ENCODE measurements at regions not wholly inside any gene's neighbourhood (a gene's known extent, or its start where the extent isn't known, plus 50 kb on each side); places are given as distances from the start of the nearest gene placed in this dataset.
A peak's percentile ranks its signal among the peaks of the same experiment; 100 is the strongest.

GRCh38 chr3:144102421-144102820 is 130.8 kb downstream of the DIPK2A start:
- Histone ChIP-seq H3K36me3 (ENCODE audit: control insufficient read depth in 4 of 4, insufficient read depth in 3 of 4, low read depth in 1 of 4, low read length in 3 of 4) (no peaks in the 10 kb centered on the region), H3K4me1 (ENCODE audit: control insufficient read depth in 4 of 4, insufficient read depth in 4 of 4, low read length in 3 of 4) (peaks cover 3 to 21% (median 13%) of the 10 kb centered on the region in 4 donors), H3K9me3 (ENCODE audit: control insufficient read depth in 4 of 4, low read length in 3 of 4) (peaks cover 0 to 13% (median 10%) of the 10 kb centered on the region in 4 donors), H3K27ac (ENCODE audit: low read depth in 1 of 2, low read length in 2 of 2) (no peak overlapping the region), H3K27me3 (ENCODE audit: control insufficient read depth in 4 of 4, insufficient read depth in 4 of 4, low read length in 3 of 4) (no peaks in the 10 kb centered on the region), H3K4me3 (ENCODE audit: low read depth in 1 of 3, low read length in 3 of 3) (no peak overlapping the region), H3K9ac (ENCODE audit: low read depth in 1 of 2, low read length in 2 of 2) (no peak overlapping the region)
- DNase-seq (ENCODE audit: low spot score): no peak
- WGBS: 76% methylated on average over 1 of the region's 1 CpG
- no peak for TF ChIP-seq MAX (IDR thresholded peaks at IDR 0.05)
- TF ChIP-seq JUND (IDR thresholded peaks at IDR 0.05): no peak
- no peak for TF ChIP-seq TAF1 (conservative IDR thresholded peaks at IDR 0.05)
- TF ChIP-seq REST (IDR thresholded peaks at IDR 0.05): no peak
- no peak for TF ChIP-seq GABPA (IDR thresholded peaks at IDR 0.05 in 1 of 2, conservative IDR thresholded peaks at IDR 0.05 in 1 of 2)
- TF ChIP-seq CTCF (IDR thresholded peaks at IDR 0.05; ENCODE audit: low read depth, low read length, missing input control): no peak
- no peak for TF ChIP-seq HNF4A (conservative IDR thresholded peaks at IDR 0.05)
- no peak for TF ChIP-seq RAD21 (IDR thresholded peaks at IDR 0.05)
- no peak for TF ChIP-seq SP1 (IDR thresholded peaks at IDR 0.05)
- TF ChIP-seq ZBTB33 (IDR thresholded peaks at IDR 0.05): no peak
- TF ChIP-seq NR2F2 (IDR thresholded peaks at IDR 0.05): no peak
- no peak for TF ChIP-seq HNF4G (IDR thresholded peaks at IDR 0.05)

GRCh38 chr3:144104186-144104585 is 132.6 kb downstream of the DIPK2A start:
- no peak for DNase-seq (ENCODE audit: low spot score)
- 71% methylated on average over 3 of the region's 3 CpGs for WGBS

More at GRCh38 chr3:144104186-144104585, 132.6 kb downstream of the DIPK2A start:
- peak overlapping the region; percentile 13 to 84 for H3K27ac ChIP-seq (ENCODE audit: low read depth in 1 of 2, low read length in 2 of 2)
- peaks cover 0 to 10% (median 7%) of the 10 kb centered on the region in 4 donors for H3K9me3 ChIP-seq (ENCODE audit: control insufficient read depth in 4 of 4, low read length in 3 of 4)
- no peaks in the 10 kb centered on the region for H3K27me3 ChIP-seq (ENCODE audit: control insufficient read depth in 4 of 4, insufficient read depth in 4 of 4, low read length in 3 of 4)
- H3K36me3 ChIP-seq (ENCODE audit: control insufficient read depth in 4 of 4, insufficient read depth in 3 of 4, low read depth in 1 of 4, low read length in 3 of 4): no peaks in the 10 kb centered on the region
- no peak for TF ChIP-seq FOXA2 (IDR thresholded peaks at IDR 0.05)
- no peak for TF ChIP-seq GABPA (IDR thresholded peaks at IDR 0.05 in 1 of 2, conservative IDR thresholded peaks at IDR 0.05 in 1 of 2)
- TF ChIP-seq RXRA (IDR thresholded peaks at IDR 0.05): no peak
- TF ChIP-seq TAF1 (conservative IDR thresholded peaks at IDR 0.05): no peak
- TF ChIP-seq JUND (IDR thresholded peaks at IDR 0.05): no peak
- TF ChIP-seq FOXA1 (IDR thresholded peaks at IDR 0.05): no peak
- TF ChIP-seq HNF4G (IDR thresholded peaks at IDR 0.05): no peak
- no peak for TF ChIP-seq EGR1 (IDR thresholded peaks at IDR 0.05; ENCODE audit: low read depth in 2 of 2)
- TF ChIP-seq NR2F2 (IDR thresholded peaks at IDR 0.05): no peak
- no peak for TF ChIP-seq ATF3 (IDR thresholded peaks at IDR 0.05)
- no peak for TF ChIP-seq RAD21 (IDR thresholded peaks at IDR 0.05)
- TF ChIP-seq HNF4A (conservative IDR thresholded peaks at IDR 0.05): no peak
- TF ChIP-seq YY1 (IDR thresholded peaks at IDR 0.05): no peak
- TF ChIP-seq REST (IDR thresholded peaks at IDR 0.05): no peak
- TF ChIP-seq CTCF (IDR thresholded peaks at IDR 0.05; ENCODE audit: low read depth, low read length, missing input control): no peak
- TF ChIP-seq SP1 (IDR thresholded peaks at IDR 0.05): no peak
- H3K4me3 ChIP-seq (ENCODE audit: low read depth in 1 of 3, low read length in 3 of 3): no peak overlapping the region
- peaks cover 3 to 21% (median 13%) of the 10 kb centered on the region in 4 donors for H3K4me1 ChIP-seq (ENCODE audit: control insufficient read depth in 4 of 4, insufficient read depth in 4 of 4, low read length in 3 of 4)
- H3K9ac ChIP-seq (ENCODE audit: low read depth in 1 of 2, low read length in 2 of 2): no peak overlapping the region
